ENCODE measurements at regions not wholly inside any gene's neighbourhood (a gene's known extent, or its start where the extent isn't known, plus 50 kb on each side); places are given as distances from the start of the nearest gene placed in this dataset.

- H3K4me3 Mint-ChIP-seq, result no peak overlapping the region
- no peaks in the 10 kb centered on the region for H3K27me3 ChIP-seq (ENCODE audit: insufficient read depth, low read length, poor library complexity, severe bottlenecking)
- H3K36me3 ChIP-seq (ENCODE audit: insufficient read depth, low read length), result no peaks in the 10 kb centered on the region
- no peak overlapping the region for H3K27ac ChIP-seq (ENCODE audit: low read depth, low read length)
- no peaks in the 10 kb centered on the region for H3K9me3 ChIP-seq (ENCODE audit: low read length)
- H3K4me1 Mint-ChIP-seq, result no peaks in the 10 kb centered on the region
- CTCF ChIA-PET, result no interaction called here
- no peaks in the 10 kb centered on the region for H3K27me3 Mint-ChIP-seq
- H3K27ac Mint-ChIP-seq, result no peak overlapping the region
- H3K4me1 ChIP-seq (ENCODE audit: insufficient read depth, low read length), result no peaks in the 10 kb centered on the region
- H3K36me3 Mint-ChIP-seq, result no peaks in the 10 kb centered on the region
- peaks cover 0 to 3% (median 0%) of the 10 kb centered on the region in 5 donors for H3K9me3 Mint-ChIP-seq
- no peak for DNase-seq
- no peak overlapping the region for H3K4me3 ChIP-seq (ENCODE audit: low read length)
- POLR2A ChIA-PET, result no interaction called here
Measured at GRCh38 chr2:56025469-56026193, 102.0 kb upstream of the EFEMP1 start.

GRCh38 chr2:56026828-56027227, 103.2 kb upstream of the EFEMP1 start:
- Histone ChIP-seq H3K27me3 (ENCODE audit: insufficient read depth, low read length, poor library complexity, severe bottlenecking) (no peaks in the 10 kb centered on the region), H3K36me3 (ENCODE audit: insufficient read depth, low read length) (no peaks in the 10 kb centered on the region), H3K4me3 (ENCODE audit: low read length) (no peak overlapping the region), H3K4me1 (ENCODE audit: insufficient read depth, low read length) (no peaks in the 10 kb centered on the region), H3K27ac (ENCODE audit: low read depth, low read length) (no peak overlapping the region), H3K9me3 (ENCODE audit: low read length) (no peaks in the 10 kb centered on the region)
- no peak overlapping the region for H3K4me3 Mint-ChIP-seq
- POLR2A ChIA-PET, result no interaction called here
- CTCF ChIA-PET, result no interaction called here
- no peak overlapping the region for H3K27ac Mint-ChIP-seq
- H3K27me3 Mint-ChIP-seq, result peaks cover 0 to 2% of the 10 kb centered on the region in 2 donors
- no peaks in the 10 kb centered on the region for H3K4me1 Mint-ChIP-seq
- DNase-seq, result no peak
- peaks cover 0 to 3% (median 0%) of the 10 kb centered on the region in 5 donors for H3K9me3 Mint-ChIP-seq
- H3K36me3 Mint-ChIP-seq, result no peaks in the 10 kb centered on the region

GRCh38 chr2:56030062-56030461, 106.5 kb upstream of the EFEMP1 start:
- H3K27me3 Mint-ChIP-seq, result peaks cover 0 to 2% of the 10 kb centered on the region in 2 donors
- H3K4me1 Mint-ChIP-seq, result no peaks in the 10 kb centered on the region
- Histone ChIP-seq H3K27ac (ENCODE audit: low read depth, low read length) (no peak overlapping the region), H3K36me3 (ENCODE audit: insufficient read depth, low read length) (no peaks in the 10 kb centered on the region), H3K4me1 (ENCODE audit: insufficient read depth, low read length) (no peaks in the 10 kb centered on the region), H3K9me3 (ENCODE audit: low read length) (no peaks in the 10 kb centered on the region), H3K4me3 (ENCODE audit: low read length) (no peak overlapping the region), H3K27me3 (ENCODE audit: insufficient read depth, low read length, poor library complexity, severe bottlenecking) (no peaks in the 10 kb centered on the region)
- H3K27ac Mint-ChIP-seq, result no peak overlapping the region
- H3K36me3 Mint-ChIP-seq, result no peaks in the 10 kb centered on the region
- DNase-seq, result no peak
- ChIA-PET CTCF (no interaction called here), POLR2A (no interaction called here)
- H3K4me3 Mint-ChIP-seq, result no peak overlapping the region
- H3K9me3 Mint-ChIP-seq, result peaks cover 0 to 3% (median 0%) of the 10 kb centered on the region in 5 donors

- no peak overlapping the region for H3K27ac ChIP-seq (ENCODE audit: low read depth, low read length)
- Mint-ChIP-seq H3K36me3 (no peaks in the 10 kb centered on the region), H3K27me3 (peaks cover 0 to 2% of the 10 kb centered on the region in 2 donors), H3K4me1 (no peaks in the 10 kb centered on the region), H3K9me3 (peaks cover 0 to 3% (median 0%) of the 10 kb centered on the region in 5 donors), H3K27ac (no peak overlapping the region), H3K4me3 (no peak overlapping the region)
- H3K27me3 ChIP-seq (ENCODE audit: insufficient read depth, low read length, poor library complexity, severe bottlenecking), result no peaks in the 10 kb centered on the region
- CTCF ChIA-PET, result no interaction called here
- POLR2A ChIA-PET, result no interaction called here
- no peaks in the 10 kb centered on the region for H3K9me3 ChIP-seq (ENCODE audit: low read length)
- H3K36me3 ChIP-seq (ENCODE audit: insufficient read depth, low read length), result no peaks in the 10 kb centered on the region
- no peak overlapping the region for H3K4me3 ChIP-seq (ENCODE audit: low read length)
- no peak for DNase-seq
- H3K4me1 ChIP-seq (ENCODE audit: insufficient read depth, low read length), result no peaks in the 10 kb centered on the region
Measured at GRCh38 chr2:56030901-56031300, 107.3 kb upstream of the EFEMP1 start.

GRCh38 chr2:56034258-56034657, 110.7 kb upstream of the EFEMP1 start:
- H3K36me3 ChIP-seq (ENCODE audit: insufficient read depth, low read length), result no peaks in the 10 kb centered on the region
- no peak overlapping the region for H3K4me3 Mint-ChIP-seq
- no peaks in the 10 kb centered on the region for H3K9me3 ChIP-seq (ENCODE audit: low read length)
- POLR2A ChIA-PET, result no interaction called here
- H3K9me3 Mint-ChIP-seq, result peaks cover 0 to 3% (median 0%) of the 10 kb centered on the region in 5 donors
- CTCF ChIA-PET, result no interaction called here
- no peaks in the 10 kb centered on the region for H3K36me3 Mint-ChIP-seq
- H3K27me3 ChIP-seq (ENCODE audit: insufficient read depth, low read length, poor library complexity, severe bottlenecking), result no peaks in the 10 kb centered on the region
- DNase-seq, result no peak
- no peaks in the 10 kb centered on the region for H3K4me1 ChIP-seq (ENCODE audit: insufficient read depth, low read length)
- H3K4me3 ChIP-seq (ENCODE audit: low read length), result no peak overlapping the region
- no peaks in the 10 kb centered on the region for H3K4me1 Mint-ChIP-seq
- H3K27ac ChIP-seq (ENCODE audit: low read depth, low read length), result no peak overlapping the region
- no peak overlapping the region for H3K27ac Mint-ChIP-seq
- peaks cover 0 to 2% of the 10 kb centered on the region in 2 donors for H3K27me3 Mint-ChIP-seq

GRCh38 chr2:56040189-56040588, 116.6 kb upstream of the EFEMP1 start:
- H3K9me3 ChIP-seq (ENCODE audit: low read length), result no peaks in the 10 kb centered on the region
- no peak overlapping the region for H3K27ac ChIP-seq (ENCODE audit: low read depth, low read length)
- POLR2A ChIA-PET, result no interaction called here
- no peaks in the 10 kb centered on the region for H3K27me3 ChIP-seq (ENCODE audit: insufficient read depth, low read length, poor library complexity, severe bottlenecking)
- no peaks in the 10 kb centered on the region for H3K36me3 Mint-ChIP-seq
- DNase-seq, result no peak
- no peaks in the 10 kb centered on the region for H3K27me3 Mint-ChIP-seq
- no peaks in the 10 kb centered on the region for H3K36me3 ChIP-seq (ENCODE audit: insufficient read depth, low read length)
- H3K9me3 Mint-ChIP-seq, result peaks cover 0 to 3% (median 3%) of the 10 kb centered on the region in 5 donors
- no peaks in the 10 kb centered on the region for H3K4me1 ChIP-seq (ENCODE audit: insufficient read depth, low read length)
- H3K27ac Mint-ChIP-seq, result no peak overlapping the region
- no peak overlapping the region for H3K4me3 Mint-ChIP-seq
- H3K4me3 ChIP-seq (ENCODE audit: low read length), result no peak overlapping the region
- no peaks in the 10 kb centered on the region for H3K4me1 Mint-ChIP-seq
- CTCF ChIA-PET, result no interaction called here

- POLR2A ChIA-PET, result no interaction called here
- H3K4me1 Mint-ChIP-seq, result no peaks in the 10 kb centered on the region
Measured at GRCh38 chr2:56040834-56041233, 117.3 kb upstream of the EFEMP1 start.

GRCh38 chr2:56047136-56047535, 123.6 kb upstream of the EFEMP1 start:
- Histone ChIP-seq H3K4me3 (ENCODE audit: low read length) (no peak overlapping the region), H3K27me3 (ENCODE audit: insufficient read depth, low read length, poor library complexity, severe bottlenecking) (no peaks in the 10 kb centered on the region), H3K4me1 (ENCODE audit: insufficient read depth, low read length) (no peaks in the 10 kb centered on the region), H3K9me3 (ENCODE audit: low read length) (no peaks in the 10 kb centered on the region), H3K27ac (ENCODE audit: low read depth, low read length) (no peak overlapping the region), H3K36me3 (ENCODE audit: insufficient read depth, low read length) (no peaks in the 10 kb centered on the region)
- Mint-ChIP-seq H3K36me3 (no peaks in the 10 kb centered on the region), H3K27me3 (no peaks in the 10 kb centered on the region), H3K9me3 (peaks cover 0 to 2% (median 0%) of the 10 kb centered on the region in 5 donors), H3K4me3 (no peak overlapping the region), H3K27ac (no peak overlapping the region), H3K4me1 (no peaks in the 10 kb centered on the region)
- CTCF ChIA-PET, result no interaction called here
- POLR2A ChIA-PET, result no interaction called here
- no peak for DNase-seq

More at GRCh38 chr2:56040834-56041233, 117.3 kb upstream of the EFEMP1 start:
- H3K36me3 Mint-ChIP-seq, result no peaks in the 10 kb centered on the region
- H3K27me3 Mint-ChIP-seq, result no peaks in the 10 kb centered on the region
- H3K36me3 ChIP-seq (ENCODE audit: insufficient read depth, low read length), result no peaks in the 10 kb centered on the region
- no peak overlapping the region for H3K27ac Mint-ChIP-seq
- H3K27ac ChIP-seq (ENCODE audit: low read depth, low read length), result no peak overlapping the region
- H3K4me3 ChIP-seq (ENCODE audit: low read length), result no peak overlapping the region
- no peak for DNase-seq
- H3K4me1 ChIP-seq (ENCODE audit: insufficient read depth, low read length), result no peaks in the 10 kb centered on the region
- CTCF ChIA-PET, result no interaction called here
- H3K4me3 Mint-ChIP-seq, result no peak overlapping the region
- no peaks in the 10 kb centered on the region for H3K27me3 ChIP-seq (ENCODE audit: insufficient read depth, low read length, poor library complexity, severe bottlenecking)
- H3K9me3 ChIP-seq (ENCODE audit: low read length), result no peaks in the 10 kb centered on the region
- peaks cover 0 to 3% (median 3%) of the 10 kb centered on the region in 5 donors for H3K9me3 Mint-ChIP-seq

Measured in CD8-positive, alpha-beta memory T cell (primary cell).